GM19238 (cell line): ENCODE measurements at regions not wholly inside any gene's neighbourhood (a gene's known extent, or its start where the extent isn't known, plus 50 kb on each side); places are given as distances from the start of the nearest gene placed in this dataset.

Source experiments
- DNase-seq: peaks from one replicate; pipeline ENCODE4 v3.0.0; 2011; ENCODE audit warnings: low spot score; ENCODE audit not compliant: insufficient read length

DNA sequence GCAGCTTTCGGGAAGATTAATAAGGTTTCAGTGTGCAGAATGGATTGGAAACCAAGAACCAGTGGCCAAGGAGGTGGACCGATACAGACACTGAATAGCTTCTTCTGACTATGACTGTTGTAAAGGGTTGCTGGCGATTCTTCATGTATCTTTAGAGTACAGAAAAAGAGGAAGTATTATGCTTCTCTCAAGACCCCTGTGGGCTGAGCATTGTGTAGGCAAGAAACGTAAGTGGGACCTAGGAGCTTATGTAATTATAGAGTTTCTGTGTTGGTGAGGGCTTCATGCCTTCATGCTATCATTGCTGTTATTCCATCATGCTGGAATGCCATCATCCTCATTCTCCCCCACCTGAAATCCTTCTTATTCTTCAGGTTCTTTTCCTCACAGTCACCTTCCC lies 105.4 kb upstream of the AKIRIN2 start:
- peak; percentile 32 for DNase-seq

DNA sequence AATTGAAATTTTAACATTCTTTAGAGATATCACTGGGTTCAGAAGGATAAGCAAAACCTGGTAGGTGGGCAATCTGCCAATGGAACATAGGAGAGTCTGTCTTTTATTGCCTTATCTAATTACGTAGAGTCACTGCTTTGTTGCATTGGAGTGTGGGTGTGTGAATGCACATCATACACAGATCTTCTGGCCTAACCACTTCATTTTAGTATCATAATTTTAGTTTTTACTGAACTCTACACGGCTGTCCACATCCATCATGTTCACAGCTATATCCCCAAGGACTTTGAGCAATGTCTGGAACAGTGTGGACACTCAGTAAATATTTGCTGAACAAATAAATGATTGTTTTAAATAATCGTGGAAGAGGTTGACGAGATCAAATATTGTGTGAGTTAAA lies 104.6 kb upstream of the AKIRIN2 start:
- DNase-seq = no peak

DNA sequence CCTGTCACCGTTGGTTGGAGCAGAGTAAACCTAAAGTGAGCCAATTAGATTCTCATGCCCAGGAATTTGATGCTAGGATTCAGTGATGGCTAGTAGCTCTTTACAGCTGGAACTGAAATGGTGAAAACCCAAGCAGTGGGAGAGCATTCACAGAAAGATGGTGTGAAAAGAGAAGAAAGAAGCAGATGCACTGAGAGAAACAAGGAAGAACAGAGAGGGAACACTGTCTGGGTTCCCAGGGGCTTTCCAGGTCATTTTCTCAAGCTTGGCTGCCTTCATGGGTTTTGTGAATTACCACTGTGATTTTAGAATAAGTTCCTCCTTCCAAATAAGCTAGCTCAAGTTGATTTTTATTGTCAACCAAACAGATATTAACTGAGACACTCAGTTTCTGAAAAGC lies 104.1 kb upstream of the AKIRIN2 start:
- no peak for DNase-seq

DNA sequence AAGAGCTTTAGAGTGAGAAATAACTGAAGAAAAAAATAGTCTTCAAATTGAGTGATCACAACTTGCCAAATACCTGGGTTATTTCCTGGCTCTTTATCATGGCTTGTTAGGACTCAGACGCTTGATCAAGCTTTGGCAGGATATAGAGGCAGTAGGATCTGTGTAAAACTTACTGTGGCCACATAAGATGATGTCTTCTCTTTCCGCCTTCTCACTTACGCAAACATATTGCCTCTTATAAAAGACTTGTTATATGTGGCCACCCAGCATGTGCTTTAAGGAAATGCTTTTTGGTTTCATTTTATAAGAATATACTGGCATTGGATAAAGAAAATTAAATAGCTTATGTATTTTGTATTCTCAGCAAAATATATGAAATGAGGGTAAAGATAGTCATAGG lies 101.8 kb upstream of the AKIRIN2 start:
- DNase-seq = no peak

DNA sequence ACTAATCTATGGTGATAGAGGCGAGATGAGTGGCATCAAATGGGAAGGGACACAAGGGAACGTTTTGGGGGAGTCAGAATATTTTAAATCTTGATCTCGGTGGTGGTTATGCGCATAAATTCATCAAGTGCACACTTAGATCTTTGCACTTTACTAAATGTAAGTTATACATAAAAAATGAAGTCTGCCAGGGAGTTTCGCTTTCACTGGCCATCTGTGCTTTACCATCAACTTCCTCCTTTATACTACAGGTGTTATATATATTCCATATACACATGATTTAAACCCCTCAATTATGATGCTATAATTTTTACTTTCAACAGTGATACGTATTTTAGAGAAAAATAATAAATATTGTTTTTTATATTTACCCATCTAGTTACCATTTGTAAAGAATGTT lies 97.6 kb upstream of the AKIRIN2 start:
- DNase-seq = no peak

DNA sequence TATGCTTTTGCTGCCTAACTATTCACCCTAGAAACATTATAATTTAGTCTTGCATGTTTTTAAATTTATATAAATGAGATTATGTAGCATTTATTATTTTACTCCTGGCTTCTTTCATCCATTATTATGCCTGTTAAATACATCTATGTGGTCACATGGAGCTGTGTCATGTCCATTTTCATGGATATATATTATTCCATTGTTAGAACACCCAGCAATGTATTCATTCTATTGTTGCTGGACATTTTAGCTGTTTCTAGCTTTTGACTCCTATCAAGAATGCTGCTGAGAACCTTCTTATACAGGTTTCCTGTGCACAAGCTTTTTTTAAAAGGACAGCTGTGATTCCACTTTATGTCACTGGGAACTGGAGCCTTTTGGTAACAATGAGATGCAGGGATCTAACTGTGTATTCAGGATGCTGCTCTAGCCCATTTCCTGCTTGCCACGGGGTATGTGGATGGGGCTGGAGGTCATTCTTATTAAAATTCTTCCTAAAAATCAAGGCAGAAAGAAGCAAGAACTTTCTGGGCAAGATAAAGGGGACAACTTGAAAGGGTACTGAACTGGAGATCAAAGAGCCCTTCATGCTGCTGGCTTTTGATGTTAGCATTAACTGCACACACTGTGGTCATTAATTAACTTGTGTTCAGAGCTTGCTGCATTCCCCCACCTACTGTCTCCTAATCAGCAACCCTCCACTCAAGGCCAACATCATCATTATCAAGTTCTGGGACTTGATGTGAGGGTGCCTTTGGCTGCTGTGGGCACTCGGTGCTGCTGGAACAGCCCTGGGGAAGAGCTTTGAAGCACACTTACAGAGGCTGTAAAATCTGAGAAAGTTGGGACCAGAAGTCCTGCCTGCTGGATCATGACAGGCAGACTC lies 96.6 kb upstream of the AKIRIN2 start:
- no peak for DNase-seq

DNA sequence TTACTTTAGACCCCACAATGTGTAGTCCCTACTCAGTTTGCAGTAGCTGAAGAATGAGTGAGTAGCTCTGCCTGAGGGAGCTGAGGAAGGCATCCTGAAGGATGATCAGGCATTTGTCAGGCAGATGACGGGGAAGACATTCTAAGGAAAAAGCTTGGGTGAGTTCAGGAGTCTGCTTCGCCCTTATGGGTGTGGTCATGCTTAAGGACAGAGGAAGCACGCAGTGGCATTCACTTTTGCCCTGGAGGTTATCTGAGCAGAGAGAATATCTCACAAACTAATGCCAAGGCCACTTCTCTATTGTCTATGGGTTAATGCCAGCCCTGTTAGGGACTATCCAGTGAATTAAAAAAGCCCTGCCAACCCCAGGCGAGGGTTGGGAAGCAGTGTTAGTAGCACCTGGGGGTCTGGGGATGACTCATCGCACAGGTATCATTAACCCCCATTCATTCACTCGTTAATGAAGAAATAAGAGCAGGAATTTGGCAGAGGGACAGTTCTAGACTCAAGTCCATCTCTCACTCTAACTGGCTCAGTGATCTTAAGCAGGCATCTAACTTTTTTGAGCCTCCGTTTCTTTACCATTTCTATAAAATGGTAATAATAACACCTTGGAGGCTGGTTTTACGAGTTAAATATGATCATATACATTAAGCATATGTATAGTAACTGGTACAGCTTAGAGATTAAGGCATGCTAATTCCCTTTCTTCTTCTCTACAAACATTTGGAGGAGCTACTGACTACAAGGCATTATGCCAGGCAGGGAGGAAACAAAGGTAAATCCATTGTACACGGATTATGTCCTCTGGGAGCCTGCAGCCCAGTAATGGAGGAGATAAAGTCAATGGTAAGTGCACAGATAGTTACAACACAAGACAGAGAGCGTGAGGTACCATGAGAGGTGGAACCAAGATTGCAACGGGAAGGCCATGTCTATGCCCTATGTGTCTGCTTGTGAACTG lies 93.2 kb upstream of the AKIRIN2 start:
- no peak for DNase-seq

DNA sequence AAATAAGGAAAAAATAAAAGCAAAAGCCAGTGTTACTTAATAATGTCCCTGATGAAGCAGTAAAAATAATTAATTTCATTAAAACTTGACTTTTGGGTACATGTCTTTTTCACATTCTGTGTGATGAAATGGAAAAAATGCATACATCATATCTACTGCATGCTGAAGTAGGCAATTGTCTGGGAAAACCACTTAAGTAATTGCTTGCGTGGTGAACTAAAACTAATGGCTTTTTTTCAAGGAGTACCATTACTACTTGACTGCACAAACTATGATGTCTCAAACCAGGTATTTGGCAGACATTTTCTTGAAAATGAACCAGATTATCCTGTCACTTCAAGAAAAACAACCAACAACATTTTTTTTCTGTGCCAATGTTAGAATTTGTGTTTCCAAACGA lies 91.3 kb upstream of the AKIRIN2 start:
- DNase-seq = no peak

DNA sequence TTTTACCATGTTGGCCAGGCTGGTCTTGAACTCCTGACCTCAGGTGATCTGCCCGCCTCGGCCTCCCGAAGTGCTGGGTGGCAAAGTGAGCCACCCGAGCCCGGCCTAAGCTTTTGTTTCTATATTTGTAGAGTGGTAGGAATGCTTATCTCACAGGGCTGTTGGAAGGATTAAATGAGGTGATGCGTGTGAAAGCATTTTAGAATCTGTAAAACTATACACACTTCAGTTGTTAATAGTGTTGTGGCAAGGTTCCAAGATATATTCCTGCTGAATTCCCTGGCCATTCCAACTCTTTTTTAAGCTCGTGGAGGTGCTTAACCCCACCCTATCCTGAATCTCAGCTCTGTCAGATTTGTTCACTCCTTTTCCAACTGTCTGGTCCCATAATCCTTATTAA lies 89.9 kb upstream of the AKIRIN2 start:
- no peak for DNase-seq

DNA sequence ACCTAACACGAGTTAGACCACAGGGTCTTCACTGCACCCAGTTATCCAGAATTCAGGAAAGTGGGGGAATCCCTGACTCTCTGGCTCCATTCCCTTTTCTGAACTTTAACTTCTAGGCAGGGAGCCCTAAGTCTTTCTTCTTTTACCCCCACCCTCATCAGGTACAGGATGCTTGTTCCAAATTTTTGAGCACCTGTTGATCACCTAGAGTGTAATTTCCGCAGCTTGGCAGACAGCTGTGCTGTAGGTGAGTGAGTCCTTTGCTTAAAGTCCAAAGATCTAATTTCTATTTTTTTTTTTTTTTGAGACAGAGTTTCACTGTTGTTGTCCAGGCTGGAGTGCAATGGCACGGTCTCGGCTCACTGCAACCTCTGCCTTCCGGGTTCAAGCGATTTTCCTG lies 89.5 kb upstream of the AKIRIN2 start:
- no peak for DNase-seq

DNA sequence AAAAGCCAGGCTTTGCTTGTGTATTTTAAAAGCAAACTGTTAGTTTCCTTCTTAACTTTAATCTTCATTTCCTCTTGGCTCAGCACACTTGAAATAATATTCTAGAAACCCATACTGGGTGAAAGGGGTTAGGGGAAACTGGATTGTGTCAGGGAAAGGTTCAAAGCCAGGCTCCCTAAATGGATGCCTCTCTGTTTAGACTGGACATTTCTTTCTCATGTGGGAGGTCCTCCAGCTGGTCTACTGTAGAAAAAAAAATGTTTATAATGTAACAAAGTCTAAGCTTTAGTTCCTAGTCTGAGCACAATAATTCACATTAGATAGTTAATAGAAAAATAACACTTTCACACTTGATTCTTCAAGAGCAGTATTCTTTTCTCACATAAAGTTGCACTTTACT lies 89.0 kb upstream of the AKIRIN2 start:
- DNase-seq = no peak

DNA sequence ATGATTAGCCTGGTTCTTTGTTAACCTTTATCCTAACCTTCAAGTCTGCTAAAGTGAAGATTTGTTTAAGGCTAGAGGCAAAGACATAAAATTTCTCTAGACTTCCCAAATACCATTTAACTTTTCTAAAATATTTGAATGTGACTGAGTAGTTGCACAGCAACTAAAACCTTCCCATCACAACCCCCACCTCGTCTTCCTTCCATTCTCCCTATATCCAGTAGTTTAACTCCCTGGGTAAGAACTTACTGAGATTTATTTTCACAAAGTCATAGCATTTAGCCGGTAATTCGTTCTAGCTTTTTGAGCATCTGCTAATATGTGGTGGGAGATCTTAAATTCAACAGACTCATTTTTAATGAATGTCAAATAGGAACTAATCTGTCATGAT lies 87.9 kb upstream of the AKIRIN2 start:
- no peak for DNase-seq

DNA sequence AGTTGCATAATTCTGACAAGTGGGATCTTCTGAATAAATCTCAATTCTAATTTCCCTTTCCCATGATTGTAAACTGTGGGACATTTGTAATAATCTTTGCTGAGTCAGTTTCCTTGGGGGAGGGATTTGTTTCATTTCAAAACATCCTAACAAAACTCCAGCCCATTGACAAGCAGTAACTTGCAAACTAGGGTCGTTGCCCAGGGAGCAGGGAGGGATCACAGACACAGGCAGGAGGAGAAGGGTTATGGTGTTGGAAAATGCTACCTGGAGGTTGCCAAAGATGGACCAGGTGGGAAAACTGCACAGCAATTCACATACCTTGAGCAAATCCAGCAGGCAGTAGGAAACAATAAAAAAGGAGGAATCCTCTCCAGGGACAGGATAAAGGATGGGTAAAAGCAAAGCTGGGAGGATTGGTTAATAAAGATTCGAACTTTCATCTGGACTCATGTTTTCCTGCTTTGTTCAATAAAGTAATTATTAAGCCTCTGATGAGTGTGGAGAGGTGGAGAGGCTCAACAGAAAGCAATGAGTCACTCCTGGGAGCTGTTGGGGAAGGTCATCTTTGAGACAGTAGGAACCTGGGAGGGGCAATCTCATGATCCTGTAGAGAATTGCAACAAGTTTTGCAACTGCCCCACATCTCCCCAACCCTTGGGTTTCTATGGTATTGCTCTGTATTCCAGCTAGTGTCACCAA lies 87.3 kb upstream of the AKIRIN2 start:
- DNase-seq = no peak

DNA sequence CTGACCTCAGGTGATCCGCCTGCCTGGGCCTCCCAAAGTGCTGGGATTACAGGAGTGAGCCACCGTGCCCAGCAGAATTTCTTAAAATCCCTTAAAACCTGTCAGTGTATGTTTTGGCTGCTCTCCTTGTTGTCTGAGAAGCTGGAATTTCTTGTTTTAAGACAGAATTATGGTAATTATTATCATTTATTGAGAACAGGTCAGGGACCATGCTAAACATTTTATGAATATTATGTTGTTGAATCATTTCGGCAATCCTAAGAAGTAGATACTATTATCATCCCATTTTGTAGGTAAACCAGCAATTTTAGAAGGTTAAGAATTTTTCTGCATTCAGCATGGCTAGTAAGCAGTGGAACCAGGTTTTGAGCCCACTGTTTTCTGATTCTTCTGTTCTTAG lies 86.1 kb upstream of the AKIRIN2 start:
- no peak for DNase-seq

DNA sequence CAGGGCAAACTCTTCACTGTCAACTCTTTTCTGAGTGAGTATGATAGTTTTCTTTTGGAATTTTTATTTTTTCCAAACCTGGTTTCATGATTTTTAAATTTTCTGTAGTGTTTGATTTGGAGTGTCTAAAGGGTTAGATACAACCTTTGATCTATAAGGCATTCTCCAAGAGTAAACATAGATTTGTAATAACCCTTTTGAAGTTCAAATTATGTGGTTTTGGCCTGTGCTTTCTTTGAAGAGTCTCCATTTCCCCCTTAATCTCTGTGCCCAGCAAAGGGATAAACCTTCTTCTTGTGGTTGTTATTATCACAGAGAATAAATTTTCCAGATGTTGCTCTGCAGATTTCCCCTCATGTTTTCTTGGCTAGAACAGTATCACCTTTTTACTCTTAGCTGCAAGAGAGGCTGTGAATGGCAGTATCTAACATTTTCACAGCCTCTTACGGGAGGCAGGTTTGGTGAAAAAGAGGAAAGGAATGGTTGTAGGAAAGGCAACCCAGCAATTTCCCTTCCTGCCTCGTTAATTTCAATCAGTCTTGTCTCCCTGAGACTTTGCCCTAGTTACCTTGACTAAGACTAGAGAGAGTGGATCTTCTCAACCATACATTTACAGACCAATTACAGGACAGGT lies 83.3 kb upstream of the AKIRIN2 start:
- no peak for DNase-seq

DNA sequence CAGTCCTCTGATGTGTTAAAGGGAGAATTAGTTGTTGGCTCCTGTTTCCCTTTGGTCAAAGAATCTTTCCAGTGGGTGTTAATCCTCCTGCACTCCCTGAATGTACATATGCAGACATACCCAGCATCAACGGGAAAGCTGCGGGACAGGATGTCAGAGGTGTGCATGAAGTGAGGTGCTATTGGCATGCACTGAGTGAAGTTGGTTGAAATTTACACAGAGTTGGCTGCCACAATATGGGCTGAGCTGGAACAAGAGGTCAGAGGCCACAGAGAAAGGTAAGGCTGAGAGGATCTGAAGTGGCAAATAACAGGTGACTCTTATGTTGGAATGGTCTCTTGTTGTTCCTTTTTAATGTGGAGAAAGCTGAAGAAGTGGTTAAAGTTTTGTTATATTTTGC lies 82.7 kb upstream of the AKIRIN2 start:
- DNase-seq = no peak

DNA sequence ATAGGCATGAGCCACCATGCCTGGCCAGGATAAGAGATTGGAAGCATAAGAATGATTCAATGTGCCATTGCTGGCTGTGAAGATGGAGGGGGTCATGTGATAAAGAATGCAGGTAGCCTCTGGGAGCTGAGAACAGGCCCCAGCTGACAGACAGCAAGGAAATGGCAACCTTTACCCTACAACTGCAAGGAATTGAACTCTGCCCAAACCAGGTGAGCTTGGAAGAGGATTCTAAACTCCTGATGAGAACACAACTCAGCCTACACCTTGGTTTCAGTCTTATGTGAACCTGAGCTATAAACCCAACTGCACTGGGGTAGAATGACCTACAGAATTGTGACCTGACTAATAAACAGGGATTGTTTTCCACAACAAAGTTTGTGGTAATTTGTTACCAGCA lies 82.0 kb upstream of the AKIRIN2 start:
- no peak for DNase-seq

DNA sequence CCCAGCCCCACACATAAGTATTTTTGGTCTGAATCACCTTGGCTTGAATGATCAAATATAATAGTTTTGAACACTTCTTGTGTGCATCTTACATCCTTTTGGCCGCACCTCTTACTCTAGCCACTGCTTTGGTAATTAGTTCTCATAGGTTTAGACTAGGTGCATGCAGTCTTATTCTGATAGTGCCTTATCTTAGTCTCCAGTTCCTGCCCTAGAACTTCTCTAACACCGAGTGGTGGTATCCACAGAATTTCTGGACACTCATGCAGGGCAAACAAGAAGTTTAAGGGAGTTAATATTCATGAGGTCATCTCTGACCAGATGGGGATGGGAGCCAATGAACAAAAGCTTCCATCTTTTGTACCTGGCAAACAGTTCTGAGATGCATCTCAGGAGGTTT lies 77.5 kb upstream of the AKIRIN2 start:
- DNase-seq = no peak

DNA sequence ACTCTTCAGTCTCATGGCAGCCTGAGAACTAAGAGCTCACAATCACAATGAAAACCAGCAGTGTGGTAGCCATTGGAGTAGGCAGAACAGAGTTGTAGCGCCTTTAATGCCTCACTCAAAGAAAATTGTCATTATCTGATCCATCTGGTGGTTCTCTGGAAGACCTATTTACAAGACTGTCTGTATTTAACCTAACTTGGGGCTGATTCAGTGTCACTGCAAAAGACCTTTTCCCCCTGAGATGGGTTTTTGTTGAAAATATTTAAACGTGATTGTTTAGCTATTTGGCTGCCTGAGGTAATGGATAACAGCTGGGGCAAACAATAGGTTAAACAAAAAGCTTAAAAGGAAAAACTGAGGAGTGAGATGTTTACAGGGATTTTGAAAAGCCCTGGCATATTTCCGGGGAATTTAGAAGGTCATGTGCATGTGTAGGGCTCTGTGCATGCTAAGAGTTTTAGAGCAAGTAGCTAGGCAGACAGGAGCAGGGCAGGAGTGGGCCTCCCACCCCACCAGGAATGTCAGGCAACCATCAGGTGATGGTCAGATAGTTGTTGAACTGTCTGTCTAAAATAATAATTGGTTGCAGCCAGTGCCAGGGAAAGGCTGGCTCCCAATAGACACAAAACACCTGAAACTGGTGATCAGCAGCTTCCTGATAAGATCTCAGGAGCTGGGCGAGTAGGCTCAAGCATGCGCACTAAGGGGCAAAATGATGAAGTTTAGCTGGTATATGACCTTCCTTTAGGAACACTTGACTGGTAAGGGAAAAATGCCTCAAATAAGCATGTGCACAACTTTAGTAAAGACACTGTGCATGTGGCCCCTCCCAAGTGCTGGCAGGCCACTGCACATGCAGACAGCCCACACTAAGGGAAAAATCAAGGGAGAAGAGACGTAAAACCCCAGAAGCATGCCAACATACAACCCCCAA lies 70.8 kb upstream of the AKIRIN2 start:
- DNase-seq = no peak

DNA sequence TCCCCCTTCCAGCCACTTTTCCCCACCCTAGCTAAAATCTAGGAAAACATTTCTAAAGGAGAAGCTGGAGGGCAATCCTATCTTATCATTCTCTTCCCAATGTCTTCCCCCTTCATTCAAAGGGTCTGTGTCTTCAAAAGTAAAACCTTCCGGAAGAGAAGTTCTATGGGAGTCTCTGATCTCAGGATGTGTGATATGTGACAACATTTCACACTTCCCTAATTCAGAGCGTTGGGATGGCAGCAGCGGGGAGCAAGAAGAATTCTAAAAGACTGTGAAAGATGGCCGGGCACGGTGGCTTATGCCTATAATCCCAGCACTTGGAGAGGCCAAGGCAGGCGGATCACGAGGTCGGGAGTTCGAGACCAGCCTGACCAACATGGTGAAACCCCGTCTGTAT lies 65.4 kb upstream of the AKIRIN2 start:
- DNase-seq = no peak
